ENCODE measurements at regions not wholly inside any gene's neighbourhood (a gene's known extent, or its start where the extent isn't known, plus 50 kb on each side); places are given as distances from the start of the nearest gene placed in this dataset.

DNA sequence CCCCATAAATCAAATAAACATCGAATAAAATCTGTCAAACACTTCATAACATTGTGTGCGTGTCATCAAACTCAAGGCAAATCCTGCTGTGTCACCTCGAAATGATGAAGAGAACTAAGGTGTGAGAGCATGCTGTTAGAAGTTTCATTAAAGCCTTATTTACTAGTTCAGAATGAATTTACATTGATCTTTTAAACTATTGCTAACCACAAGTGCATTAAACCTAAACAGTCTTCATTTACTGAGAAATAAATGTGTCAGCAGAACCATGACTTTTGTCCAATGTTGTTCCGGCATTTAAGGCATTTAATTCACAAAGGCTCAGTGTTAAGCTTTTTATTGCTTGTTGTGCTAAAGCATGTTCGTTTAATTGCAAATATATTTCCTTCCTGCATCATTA, 474.4 kb downstream of the SETD4 start:
- TF ChIP-seq, protein P1, sequence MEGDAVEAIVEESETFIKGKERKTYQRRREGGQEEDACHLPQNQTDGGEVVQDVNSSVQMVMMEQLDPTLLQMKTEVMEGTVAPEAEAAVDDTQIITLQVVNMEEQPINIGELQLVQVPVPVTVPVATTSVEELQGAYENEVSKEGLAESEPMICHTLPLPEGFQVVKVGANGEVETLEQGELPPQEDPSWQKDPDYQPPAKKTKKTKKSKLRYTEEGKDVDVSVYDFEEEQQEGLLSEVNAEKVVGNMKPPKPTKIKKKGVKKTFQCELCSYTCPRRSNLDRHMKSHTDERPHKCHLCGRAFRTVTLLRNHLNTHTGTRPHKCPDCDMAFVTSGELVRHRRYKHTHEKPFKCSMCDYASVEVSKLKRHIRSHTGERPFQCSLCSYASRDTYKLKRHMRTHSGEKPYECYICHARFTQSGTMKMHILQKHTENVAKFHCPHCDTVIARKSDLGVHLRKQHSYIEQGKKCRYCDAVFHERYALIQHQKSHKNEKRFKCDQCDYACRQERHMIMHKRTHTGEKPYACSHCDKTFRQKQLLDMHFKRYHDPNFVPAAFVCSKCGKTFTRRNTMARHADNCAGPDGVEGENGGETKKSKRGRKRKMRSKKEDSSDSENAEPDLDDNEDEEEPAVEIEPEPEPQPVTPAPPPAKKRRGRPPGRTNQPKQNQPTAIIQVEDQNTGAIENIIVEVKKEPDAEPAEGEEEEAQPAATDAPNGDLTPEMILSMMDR (IDR thresholded peaks at IDR 0.05) = no peak
- TF ChIP-seq POLR2A (IDR thresholded peaks at IDR 0.05) = no peak

Data from upper lobe of left lung (tissue), 4 donors.